ENCODE measurements at regions not wholly inside any gene's neighbourhood (a gene's known extent, or its start where the extent isn't known, plus 50 kb on each side); places are given as distances from the start of the nearest gene placed in this dataset.

DNA sequence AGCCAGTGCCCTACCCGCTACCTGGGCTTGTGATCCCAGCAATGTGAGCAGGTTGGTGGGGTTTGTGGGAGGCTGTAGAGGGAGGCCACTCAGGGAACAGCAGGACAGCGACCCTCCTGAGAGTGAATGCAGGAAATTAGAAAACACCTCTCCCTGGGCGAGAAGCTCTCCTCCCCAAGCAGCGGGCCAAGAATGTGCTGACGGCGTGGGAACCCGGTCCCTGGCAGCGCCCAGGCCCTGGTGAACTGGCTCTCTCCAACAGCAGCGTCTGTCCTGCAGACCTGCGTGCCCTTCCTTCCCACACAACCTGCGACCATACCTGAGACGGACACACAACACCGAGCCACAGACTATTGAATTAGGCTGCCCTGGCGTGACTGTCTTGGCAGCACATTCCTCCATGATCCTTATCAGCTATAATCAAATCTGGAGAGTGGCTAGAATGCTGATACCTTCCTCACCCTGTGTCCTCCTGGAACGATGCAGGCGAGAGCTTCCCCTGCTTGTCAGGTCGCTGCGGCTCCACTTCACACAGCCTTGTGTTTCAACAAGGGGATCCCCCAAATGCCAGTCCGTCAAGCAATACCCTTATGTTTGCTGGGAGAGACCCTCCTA, 114.8 kb upstream of the GSC start:
- no peak overlapping the region for H3K27ac ChIP-seq
- H3K9me3 ChIP-seq, result no peaks in the 10 kb centered on the region
- 71 to 77% (median 75%) methylated on average over 18 to 19 of the region's 19 CpGs for WGBS, 5 donors
- TF ChIP-seq EP300 (IDR thresholded peaks at IDR 0.05), result no peak
- intact Hi-C loops (cut with DNase I; ENCODE audit: low total_unique reads), result no loop called here
- no peaks in the 10 kb centered on the region for H3K4me1 ChIP-seq
- no peak for DNase-seq
- no peaks in the 10 kb centered on the region for H3K27me3 ChIP-seq
- H3K4me3 ChIP-seq, result no peak overlapping the region
- no peaks in the 10 kb centered on the region for H3K36me3 ChIP-seq

GRCh38 chr14:94882401-94882800, 112.5 kb upstream of the GSC start:
- peaks cover 0 to 12% (median 0%) of the 10 kb centered on the region in 3 donors for H3K27me3 ChIP-seq
- H3K27ac ChIP-seq, result no peak overlapping the region
- H3K4me3 ChIP-seq, result no peak overlapping the region
- no peak for DNase-seq
- no peaks in the 10 kb centered on the region for H3K4me1 ChIP-seq
- no peaks in the 10 kb centered on the region for H3K36me3 ChIP-seq
- WGBS, 5 donors, result 79 to 94% (median 89%) methylated on average over 2 to 3 of the region's 3 CpGs
- no peak for TF ChIP-seq POLR2AphosphoS5 (IDR thresholded peaks at IDR 0.05)
- TF ChIP-seq POLR2A (IDR thresholded peaks at IDR 0.05), result no peak
- no peak for TF ChIP-seq CTCF (IDR thresholded peaks at IDR 0.05)
- intact Hi-C loops (cut with DNase I; ENCODE audit: low total_unique reads), result no loop called here
- H3K9me3 ChIP-seq, result no peaks in the 10 kb centered on the region

DNA sequence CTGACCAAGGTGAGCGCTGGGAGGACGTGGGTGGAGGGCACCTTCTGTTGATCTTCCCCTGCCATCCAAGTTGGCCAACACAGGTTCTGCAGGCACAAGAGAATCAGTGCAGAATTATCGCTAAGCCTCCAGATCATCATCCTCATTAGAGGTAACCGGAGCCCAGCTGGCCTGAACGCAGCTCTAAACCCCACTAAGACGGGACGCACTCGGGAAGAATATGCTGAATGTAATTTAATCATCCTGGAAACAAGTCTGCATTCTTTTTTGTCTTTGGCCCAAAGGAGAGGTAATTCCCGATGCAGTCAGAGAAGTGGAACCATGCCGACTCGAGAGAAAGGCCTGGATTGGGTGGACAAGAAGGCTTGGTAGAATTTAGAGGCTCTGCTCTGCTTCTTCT, 111.0 kb upstream of the GSC start:
- Histone ChIP-seq H3K27me3 (peaks cover 0 to 14% (median 0%) of the 10 kb centered on the region in 3 donors), H3K4me1 (no peaks in the 10 kb centered on the region), H3K9me3 (no peaks in the 10 kb centered on the region), H3K27ac (no peak overlapping the region), H3K4me3 (no peak overlapping the region), H3K36me3 (no peaks in the 10 kb centered on the region)
- no peak for DNase-seq
- intact Hi-C loops (cut with DNase I; ENCODE audit: low total_unique reads), result no loop called here
- TF ChIP-seq POLR2AphosphoS5 (IDR thresholded peaks at IDR 0.05) (no peak), EP300 (IDR thresholded peaks at IDR 0.05) (no peak), CTCF (IDR thresholded peaks at IDR 0.05) (no peak), POLR2A (IDR thresholded peaks at IDR 0.05) (no peak)
- WGBS, 5 donors, result 87 to 92% (median 92%) methylated on average over 11 of the region's 11 CpGs

- intact Hi-C loops (cut with DNase I; ENCODE audit: low total_unique reads), result no loop called here
- no peak for TF ChIP-seq CTCF (IDR thresholded peaks at IDR 0.05)
- no peak for TF ChIP-seq POLR2AphosphoS5 (IDR thresholded peaks at IDR 0.05)
- TF ChIP-seq EP300 (IDR thresholded peaks at IDR 0.05), result no peak
- no peak for TF ChIP-seq POLR2A (IDR thresholded peaks at IDR 0.05)
- 80 to 98% (median 93%) methylated on average over 5 of the region's 5 CpGs for WGBS, 5 donors
These were observed 110.2 kb upstream of the GSC start for GRCh38 chr14:94880106-94880505.

DNA sequence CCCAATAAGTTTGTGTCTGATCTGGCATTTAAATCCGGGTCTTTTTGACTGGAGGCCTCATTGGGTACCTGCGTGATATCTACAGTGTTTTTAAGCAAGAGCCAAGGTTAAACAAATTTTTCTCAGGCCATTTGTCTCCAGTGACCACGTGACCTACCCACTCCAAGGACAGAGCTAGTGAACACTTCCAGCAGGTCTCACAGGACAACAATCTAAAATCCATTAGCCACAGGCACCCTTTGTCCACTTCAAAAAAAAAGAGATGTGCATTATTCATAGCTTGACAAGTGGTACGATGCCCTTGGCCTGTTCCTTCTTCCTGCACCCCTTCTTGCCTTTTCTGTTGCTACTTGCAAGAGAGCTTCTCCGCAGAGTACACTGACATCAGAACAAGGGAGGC, 109.6 kb upstream of the GSC start:
- no peaks in the 10 kb centered on the region for H3K9me3 ChIP-seq
- H3K4me1 ChIP-seq, result no peaks in the 10 kb centered on the region
- H3K4me3 ChIP-seq, result no peak overlapping the region
- no peaks in the 10 kb centered on the region for H3K36me3 ChIP-seq
- no peak overlapping the region for H3K27ac ChIP-seq
- intact Hi-C loops (cut with DNase I; ENCODE audit: low total_unique reads), result no loop called here
- 47 to 59% (median 55%) methylated on average over 4 to 5 of the region's 5 CpGs for WGBS, 5 donors
- H3K27me3 ChIP-seq, result peaks cover 0 to 14% (median 0%) of the 10 kb centered on the region in 3 donors
- peak in 1 of 2 donors; percentile 32 for DNase-seq
- TF ChIP-seq EP300 (IDR thresholded peaks at IDR 0.05) (no peak), CTCF (IDR thresholded peaks at IDR 0.05) (no peak), POLR2A (IDR thresholded peaks at IDR 0.05) (no peak), POLR2AphosphoS5 (IDR thresholded peaks at IDR 0.05) (no peak)

More at GRCh38 chr14:94880106-94880505, 110.2 kb upstream of the GSC start:
- Histone ChIP-seq H3K4me3 (no peak overlapping the region), H3K27ac (no peak overlapping the region), H3K4me1 (no peaks in the 10 kb centered on the region), H3K9me3 (no peaks in the 10 kb centered on the region), H3K27me3 (peaks cover 0 to 14% (median 0%) of the 10 kb centered on the region in 3 donors), H3K36me3 (no peaks in the 10 kb centered on the region)
- no peak for DNase-seq
